ENCODE measurements at regions not wholly inside any gene's neighbourhood (a gene's known extent, or its start where the extent isn't known, plus 50 kb on each side); places are given as distances from the start of the nearest gene placed in this dataset.
"Not testable (repeated sequence)": the region's sequence is repeated elsewhere in the genome, so short reads cannot be mapped to it uniquely, and the experiment has no call there.

- 66% methylated on average over 10 of the region's 10 CpGs for WGBS
- H3K4me3 ChIP-seq (ENCODE audit: low read length in 2 of 2) = no peak overlapping the region
- no peaks in the 10 kb centered on the region for H3K36me3 ChIP-seq (ENCODE audit: control insufficient read depth in 2 of 2, insufficient read depth in 2 of 2, low read length in 1 of 2)
- peaks cover 0 to 9% of the 10 kb centered on the region in 2 donors for H3K27me3 ChIP-seq (ENCODE audit: control insufficient read depth in 2 of 2, insufficient read depth in 1 of 2, low read length in 1 of 2)
- no peak for DNase-seq (ENCODE audit: low read depth in 6 of 9, low spot score in 9 of 9)
- no peaks in the 10 kb centered on the region for H3K4me1 ChIP-seq (ENCODE audit: control insufficient read depth in 2 of 2, insufficient read depth in 2 of 2, low read length in 2 of 2)
- H3K27ac ChIP-seq (ENCODE audit: low read depth in 1 of 2, low read length in 1 of 2) = no peak overlapping the region
- H3K9me3 ChIP-seq (ENCODE audit: control insufficient read depth in 2 of 2, insufficient read depth in 1 of 2, low read length in 1 of 2) = no peaks in the 10 kb centered on the region
Observed at GRCh38 chr1:21385022-21385421, 54.9 kb upstream of the NBPF3 start.

GRCh38 chr1:21384620-21385019 is 55.3 kb upstream of the NBPF3 start:
- Histone ChIP-seq H3K4me3 (ENCODE audit: low read length in 2 of 2) (no peak overlapping the region), H3K36me3 (ENCODE audit: control insufficient read depth in 2 of 2, insufficient read depth in 2 of 2, low read length in 1 of 2) (no peaks in the 10 kb centered on the region), H3K27me3 (ENCODE audit: control insufficient read depth in 2 of 2, insufficient read depth in 1 of 2, low read length in 1 of 2) (peaks cover 0 to 9% of the 10 kb centered on the region in 2 donors), H3K9me3 (ENCODE audit: control insufficient read depth in 2 of 2, insufficient read depth in 1 of 2, low read length in 1 of 2) (no peaks in the 10 kb centered on the region), H3K27ac (ENCODE audit: low read depth in 1 of 2, low read length in 1 of 2) (no peak overlapping the region), H3K4me1 (ENCODE audit: control insufficient read depth in 2 of 2, insufficient read depth in 2 of 2, low read length in 2 of 2) (no peaks in the 10 kb centered on the region)
- DNase-seq (ENCODE audit: low read depth in 6 of 9, low spot score in 9 of 9) = no peak
- WGBS = 85% methylated on average over 6 of the region's 6 CpGs

DNA sequence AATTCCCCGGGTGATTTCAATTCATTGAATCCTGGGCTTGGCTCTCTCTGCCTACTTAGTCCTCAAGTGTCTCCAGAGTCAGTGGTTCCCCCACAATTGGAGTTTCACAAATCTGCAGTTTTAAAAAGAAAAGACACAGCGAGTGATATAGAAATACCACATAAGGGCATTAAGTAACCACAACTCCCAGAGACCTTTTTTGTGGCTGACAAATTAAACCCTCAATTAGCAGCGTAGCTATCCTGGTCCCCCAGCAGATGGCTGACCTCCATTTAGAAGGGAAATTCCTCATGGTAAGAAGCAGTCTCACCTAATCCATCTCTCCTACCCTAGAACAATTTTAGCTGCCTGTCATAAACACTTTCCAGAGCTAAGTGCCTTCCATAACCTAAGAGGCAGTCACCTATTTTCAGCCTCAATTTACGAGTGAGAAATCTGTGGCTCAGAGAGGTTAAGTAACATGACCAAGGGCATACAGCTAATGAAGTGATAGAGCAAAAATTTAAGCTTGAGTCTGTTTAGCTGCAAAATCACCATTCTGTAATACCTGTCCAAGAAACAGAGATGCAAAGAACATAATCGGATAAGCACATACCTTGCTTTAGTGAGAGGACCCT is 56.0 kb upstream of the NBPF3 start:
- DNase-seq (ENCODE audit: low read depth in 6 of 9, low spot score in 9 of 9) = no peak
- peaks cover 0 to 9% of the 10 kb centered on the region in 2 donors for H3K27me3 ChIP-seq (ENCODE audit: control insufficient read depth in 2 of 2, insufficient read depth in 1 of 2, low read length in 1 of 2)
- no peaks in the 10 kb centered on the region for H3K9me3 ChIP-seq (ENCODE audit: control insufficient read depth in 2 of 2, insufficient read depth in 1 of 2, low read length in 1 of 2)
- no peak overlapping the region for H3K27ac ChIP-seq (ENCODE audit: low read depth in 1 of 2, low read length in 1 of 2)
- H3K36me3 ChIP-seq (ENCODE audit: control insufficient read depth in 2 of 2, insufficient read depth in 2 of 2, low read length in 1 of 2) = no peaks in the 10 kb centered on the region
- no peaks in the 10 kb centered on the region for H3K4me1 ChIP-seq (ENCODE audit: control insufficient read depth in 2 of 2, insufficient read depth in 2 of 2, low read length in 2 of 2)
- WGBS = 55% methylated on average over 5 of the region's 5 CpGs
- H3K4me3 ChIP-seq (ENCODE audit: low read length in 2 of 2) = no peak overlapping the region

GRCh38 chr1:21381354-21381753 is 58.6 kb upstream of the NBPF3 start:
- Histone ChIP-seq H3K4me1 (ENCODE audit: control insufficient read depth in 2 of 2, insufficient read depth in 2 of 2, low read length in 2 of 2) (no peaks in the 10 kb centered on the region), H3K36me3 (ENCODE audit: control insufficient read depth in 2 of 2, insufficient read depth in 2 of 2, low read length in 1 of 2) (no peaks in the 10 kb centered on the region), H3K4me3 (ENCODE audit: low read length in 2 of 2) (no peak overlapping the region), H3K9me3 (ENCODE audit: control insufficient read depth in 2 of 2, insufficient read depth in 1 of 2, low read length in 1 of 2) (no peaks in the 10 kb centered on the region), H3K27me3 (ENCODE audit: control insufficient read depth in 2 of 2, insufficient read depth in 1 of 2, low read length in 1 of 2) (peaks cover 0 to 9% of the 10 kb centered on the region in 2 donors), H3K27ac (ENCODE audit: low read depth in 1 of 2, low read length in 1 of 2) (no peak overlapping the region)
- 88% methylated on average over 3 of the region's 3 CpGs for WGBS
- DNase-seq (ENCODE audit: low read depth in 6 of 9, low spot score in 9 of 9) = no peak

GRCh38 chr1:21380147-21380546 is 59.8 kb upstream of the NBPF3 start:
- H3K27ac ChIP-seq (ENCODE audit: low read depth in 1 of 2, low read length in 1 of 2) = not testable (repeated sequence)

DNA sequence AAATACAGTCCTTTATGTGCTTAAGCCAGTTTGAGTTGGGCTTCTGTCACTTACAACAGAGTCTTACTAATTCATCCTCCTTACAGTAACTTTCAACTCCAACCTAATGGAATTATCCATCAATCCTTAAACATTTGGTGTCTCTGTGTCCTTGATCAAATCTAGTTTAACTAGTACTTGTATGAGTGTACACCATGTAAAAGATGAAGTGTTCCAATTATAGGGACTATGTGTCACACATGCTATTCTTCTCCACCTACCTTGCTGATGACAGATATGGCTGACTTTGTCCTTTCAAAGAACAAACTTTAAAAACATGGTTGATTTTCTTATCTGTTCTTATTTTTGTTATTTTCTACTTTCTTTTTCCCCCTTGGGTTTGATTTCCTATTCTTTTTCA is 60.4 kb upstream of the NBPF3 start:
- no peaks in the 10 kb centered on the region for H3K4me1 ChIP-seq (ENCODE audit: control insufficient read depth in 2 of 2, insufficient read depth in 2 of 2, low read length in 2 of 2)
- no peak for DNase-seq (ENCODE audit: low read depth in 6 of 9, low spot score in 9 of 9)
- H3K4me3 ChIP-seq (ENCODE audit: low read length in 2 of 2) = no peak overlapping the region
- peaks cover 0 to 5% of the 10 kb centered on the region in 2 donors for H3K27me3 ChIP-seq (ENCODE audit: control insufficient read depth in 2 of 2, insufficient read depth in 1 of 2, low read length in 1 of 2)
- no peak overlapping the region for H3K27ac ChIP-seq (ENCODE audit: low read depth in 1 of 2, low read length in 1 of 2)
- H3K9me3 ChIP-seq (ENCODE audit: control insufficient read depth in 2 of 2, insufficient read depth in 1 of 2, low read length in 1 of 2) = no peaks in the 10 kb centered on the region
- no peaks in the 10 kb centered on the region for H3K36me3 ChIP-seq (ENCODE audit: control insufficient read depth in 2 of 2, insufficient read depth in 2 of 2, low read length in 1 of 2)

More at GRCh38 chr1:21380147-21380546, 59.8 kb upstream of the NBPF3 start:
- not testable (repeated sequence) for H3K36me3 ChIP-seq (ENCODE audit: control insufficient read depth in 2 of 2, insufficient read depth in 2 of 2, low read length in 1 of 2); DNase-seq (ENCODE audit: low read depth in 6 of 9, low spot score in 9 of 9); H3K27me3 ChIP-seq (ENCODE audit: control insufficient read depth in 2 of 2, insufficient read depth in 1 of 2, low read length in 1 of 2); H3K9me3 ChIP-seq (ENCODE audit: control insufficient read depth in 2 of 2, insufficient read depth in 1 of 2, low read length in 1 of 2); H3K4me3 ChIP-seq (ENCODE audit: low read length in 2 of 2); H3K4me1 ChIP-seq (ENCODE audit: control insufficient read depth in 2 of 2, insufficient read depth in 2 of 2, low read length in 2 of 2)
- WGBS = 91% methylated on average over 7 of the region's 7 CpGs

DNA sequence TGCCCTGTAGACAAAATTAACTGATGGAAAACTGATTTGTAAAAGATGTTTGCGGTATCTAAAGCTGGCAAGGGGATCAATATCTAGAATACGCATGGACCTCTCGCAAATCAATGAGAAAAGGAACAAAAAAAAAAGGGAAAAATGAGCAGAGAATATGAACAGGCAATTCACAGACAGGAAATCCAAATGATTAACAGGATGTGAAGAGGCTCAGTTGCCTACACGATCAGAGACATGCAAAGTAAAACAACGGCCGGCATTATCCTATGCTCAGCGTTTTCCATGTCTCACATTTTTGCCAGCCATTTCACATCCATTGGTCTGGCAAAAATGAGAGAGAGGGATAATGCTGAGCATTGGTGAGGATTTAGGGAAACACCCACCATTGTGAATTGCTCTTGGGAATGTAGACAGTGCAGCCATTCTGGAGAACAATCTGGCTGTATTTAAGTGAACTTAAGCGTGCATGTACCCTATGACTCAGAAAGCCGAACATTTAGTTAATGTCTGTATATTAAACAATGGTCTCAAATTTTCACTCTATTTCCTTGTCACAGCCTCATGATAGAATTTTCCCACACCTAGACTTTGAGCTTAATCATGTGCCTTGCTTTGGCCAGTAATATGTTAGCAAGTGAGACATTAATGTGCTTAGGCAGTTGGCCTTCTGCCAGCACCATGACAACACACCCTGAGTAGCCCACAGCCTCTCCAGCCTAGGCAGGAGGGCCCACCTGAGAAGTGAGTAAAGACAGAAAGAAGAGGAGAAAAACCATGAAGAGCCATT is 61.0 kb upstream of the NBPF3 start:
- H3K4me1 ChIP-seq (ENCODE audit: control insufficient read depth in 2 of 2, insufficient read depth in 2 of 2, low read length in 2 of 2) = no peaks in the 10 kb centered on the region
- peaks cover 0 to 5% of the 10 kb centered on the region in 2 donors for H3K27me3 ChIP-seq (ENCODE audit: control insufficient read depth in 2 of 2, insufficient read depth in 1 of 2, low read length in 1 of 2)
- no peaks in the 10 kb centered on the region for H3K36me3 ChIP-seq (ENCODE audit: control insufficient read depth in 2 of 2, insufficient read depth in 2 of 2, low read length in 1 of 2)
- H3K9me3 ChIP-seq (ENCODE audit: control insufficient read depth in 2 of 2, insufficient read depth in 1 of 2, low read length in 1 of 2) = no peaks in the 10 kb centered on the region
- H3K4me3 ChIP-seq (ENCODE audit: low read length in 2 of 2) = no peak overlapping the region
- WGBS = 91% methylated on average over 9 of the region's 9 CpGs
- H3K27ac ChIP-seq (ENCODE audit: low read depth in 1 of 2, low read length in 1 of 2) = no peak overlapping the region
- DNase-seq (ENCODE audit: low read depth in 6 of 9, low spot score in 9 of 9) = no peak

- Histone ChIP-seq H3K4me1 (ENCODE audit: control insufficient read depth in 2 of 2, insufficient read depth in 2 of 2, low read length in 2 of 2) (no peaks in the 10 kb centered on the region), H3K36me3 (ENCODE audit: control insufficient read depth in 2 of 2, insufficient read depth in 2 of 2, low read length in 1 of 2) (no peaks in the 10 kb centered on the region), H3K27ac (ENCODE audit: low read depth in 1 of 2, low read length in 1 of 2) (no peak overlapping the region), H3K9me3 (ENCODE audit: control insufficient read depth in 2 of 2, insufficient read depth in 1 of 2, low read length in 1 of 2) (no peaks in the 10 kb centered on the region), H3K27me3 (ENCODE audit: control insufficient read depth in 2 of 2, insufficient read depth in 1 of 2, low read length in 1 of 2) (no peaks in the 10 kb centered on the region), H3K4me3 (ENCODE audit: low read length in 2 of 2) (no peak overlapping the region)
- DNase-seq (ENCODE audit: low read depth in 6 of 9, low spot score in 9 of 9) = no peak
- 95% methylated on average over 6 of the region's 6 CpGs for WGBS
Observed at GRCh38 chr1:21372383-21372782, 67.6 kb upstream of the NBPF3 start.

DNA sequence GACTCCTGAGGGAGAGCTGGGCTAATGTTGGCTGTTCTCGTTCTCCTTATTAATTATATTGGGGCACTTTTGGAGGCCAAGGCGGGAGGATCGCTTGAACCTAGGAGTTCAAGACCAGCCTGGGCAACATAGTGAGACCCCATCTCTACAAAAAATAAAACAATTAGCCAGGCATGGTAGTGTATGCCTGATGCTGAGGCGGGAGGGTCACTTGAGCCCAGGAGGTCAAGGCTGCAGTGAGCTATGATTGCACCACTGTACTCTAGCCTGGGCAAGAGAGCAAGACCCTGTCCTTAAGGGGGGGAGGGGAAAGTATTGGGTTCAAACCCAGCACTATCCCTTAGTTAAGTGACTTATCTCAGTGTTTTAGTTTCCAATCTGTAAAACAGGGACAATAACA is 70.0 kb upstream of the NBPF3 start:
- no peaks in the 10 kb centered on the region for H3K4me1 ChIP-seq (ENCODE audit: control insufficient read depth in 2 of 2, insufficient read depth in 2 of 2, low read length in 2 of 2)
- WGBS = 83% methylated on average over 4 of the region's 4 CpGs
- no peak for DNase-seq (ENCODE audit: low read depth in 6 of 9, low spot score in 9 of 9)
- H3K27ac ChIP-seq (ENCODE audit: low read depth in 1 of 2, low read length in 1 of 2) = no peak overlapping the region
- H3K9me3 ChIP-seq (ENCODE audit: control insufficient read depth in 2 of 2, insufficient read depth in 1 of 2, low read length in 1 of 2) = no peaks in the 10 kb centered on the region
- H3K36me3 ChIP-seq (ENCODE audit: control insufficient read depth in 2 of 2, insufficient read depth in 2 of 2, low read length in 1 of 2) = no peaks in the 10 kb centered on the region
- H3K4me3 ChIP-seq (ENCODE audit: low read length in 2 of 2) = no peak overlapping the region
- no peaks in the 10 kb centered on the region for H3K27me3 ChIP-seq (ENCODE audit: control insufficient read depth in 2 of 2, insufficient read depth in 1 of 2, low read length in 1 of 2)
